GM10248 (cell line): ENCODE measurements at regions not wholly inside any gene's neighbourhood (a gene's known extent, or its start where the extent isn't known, plus 50 kb on each side); places are given as distances from the start of the nearest gene placed in this dataset.

Source experiments
- CTCF ChIA-PET: fragments of 300-600 bp; sonication (Branson Sonifier 250); formaldehyde crosslinking; extraction: SDS; loops from one replicate; lab custom pipeline; 2021; ENCODE audit warnings: antibody characterized with exemption; lab: Yijun Ruan, JAX
- POLR2A ChIA-PET: fragments of 350-650 bp; sonication (Branson Sonifier 250); formaldehyde crosslinking; extraction: SDS; loops from one replicate; lab custom pipeline; 2020; ENCODE audit warnings: antibody characterized with exemption; lab: Yijun Ruan, JAX
- DNase-seq: peaks from one replicate; pipeline ENCODE4 v3.0.0; 2012; ENCODE audit errors: extremely low spot score
- TF ChIP-seq, protein P1 (sequence below): IDR thresholded peaks from 2 replicates; pipeline ENCODE4 v1.5.1; 2012; ENCODE audit warnings: mild to moderate bottlenecking, low read depth; ENCODE audit errors: extremely low read depth, missing control alignments, control extremely low read depth

DNA sequence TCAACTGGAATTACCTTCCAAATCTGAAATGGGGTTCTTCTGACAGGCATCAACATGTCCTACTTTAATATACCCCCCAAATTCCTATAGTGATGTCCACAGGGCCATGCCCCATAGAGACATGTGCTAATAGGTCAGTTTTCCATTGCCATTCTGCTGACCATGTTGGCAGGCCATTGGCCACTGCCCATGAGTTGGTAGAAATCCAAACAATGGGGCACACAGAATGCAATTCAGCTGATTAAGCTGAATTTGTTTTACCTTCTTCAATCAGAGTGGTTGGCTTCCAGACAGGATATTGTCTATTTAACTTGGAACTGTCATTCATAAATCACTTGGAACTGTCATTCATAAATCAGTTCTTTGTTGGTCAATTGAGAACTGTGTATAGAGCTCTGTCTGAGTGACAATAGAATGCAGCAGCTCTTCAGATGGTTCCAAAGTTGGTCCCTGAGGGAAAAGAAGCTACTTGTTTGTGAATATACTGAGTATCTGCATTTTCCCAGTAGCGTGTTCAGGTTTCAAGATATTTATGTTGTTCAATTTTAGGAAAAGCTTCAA, 336.9 kb downstream of the DRD1 start:
- TF ChIP-seq, protein P1, sequence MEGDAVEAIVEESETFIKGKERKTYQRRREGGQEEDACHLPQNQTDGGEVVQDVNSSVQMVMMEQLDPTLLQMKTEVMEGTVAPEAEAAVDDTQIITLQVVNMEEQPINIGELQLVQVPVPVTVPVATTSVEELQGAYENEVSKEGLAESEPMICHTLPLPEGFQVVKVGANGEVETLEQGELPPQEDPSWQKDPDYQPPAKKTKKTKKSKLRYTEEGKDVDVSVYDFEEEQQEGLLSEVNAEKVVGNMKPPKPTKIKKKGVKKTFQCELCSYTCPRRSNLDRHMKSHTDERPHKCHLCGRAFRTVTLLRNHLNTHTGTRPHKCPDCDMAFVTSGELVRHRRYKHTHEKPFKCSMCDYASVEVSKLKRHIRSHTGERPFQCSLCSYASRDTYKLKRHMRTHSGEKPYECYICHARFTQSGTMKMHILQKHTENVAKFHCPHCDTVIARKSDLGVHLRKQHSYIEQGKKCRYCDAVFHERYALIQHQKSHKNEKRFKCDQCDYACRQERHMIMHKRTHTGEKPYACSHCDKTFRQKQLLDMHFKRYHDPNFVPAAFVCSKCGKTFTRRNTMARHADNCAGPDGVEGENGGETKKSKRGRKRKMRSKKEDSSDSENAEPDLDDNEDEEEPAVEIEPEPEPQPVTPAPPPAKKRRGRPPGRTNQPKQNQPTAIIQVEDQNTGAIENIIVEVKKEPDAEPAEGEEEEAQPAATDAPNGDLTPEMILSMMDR = no peak
- CTCF ChIA-PET = no interaction called here
- no peak for DNase-seq
- POLR2A ChIA-PET = no interaction called here

DNA sequence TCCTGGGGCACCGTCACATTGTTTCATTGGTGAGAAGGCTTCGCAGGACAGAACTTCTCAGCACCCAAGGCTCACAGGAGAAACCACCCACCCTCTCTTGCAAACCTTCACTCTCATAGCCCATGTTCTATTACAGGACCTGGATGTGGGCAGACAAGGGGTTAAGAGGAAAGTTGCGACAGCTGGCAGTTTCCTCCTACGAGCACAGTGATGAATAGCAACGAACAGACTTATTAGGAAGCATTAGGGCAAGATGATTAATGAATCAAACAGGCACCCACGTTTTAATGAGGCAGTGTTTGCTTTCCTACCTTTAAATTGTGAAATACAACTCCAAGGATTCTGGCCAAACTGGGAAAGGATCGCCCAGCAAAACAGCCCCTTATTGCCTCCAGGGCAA, 339.3 kb downstream of the DRD1 start:
- TF ChIP-seq, protein P1 = no peak
- ChIA-PET CTCF (no interaction called here), POLR2A (no interaction called here)
- no peak for DNase-seq

DNA sequence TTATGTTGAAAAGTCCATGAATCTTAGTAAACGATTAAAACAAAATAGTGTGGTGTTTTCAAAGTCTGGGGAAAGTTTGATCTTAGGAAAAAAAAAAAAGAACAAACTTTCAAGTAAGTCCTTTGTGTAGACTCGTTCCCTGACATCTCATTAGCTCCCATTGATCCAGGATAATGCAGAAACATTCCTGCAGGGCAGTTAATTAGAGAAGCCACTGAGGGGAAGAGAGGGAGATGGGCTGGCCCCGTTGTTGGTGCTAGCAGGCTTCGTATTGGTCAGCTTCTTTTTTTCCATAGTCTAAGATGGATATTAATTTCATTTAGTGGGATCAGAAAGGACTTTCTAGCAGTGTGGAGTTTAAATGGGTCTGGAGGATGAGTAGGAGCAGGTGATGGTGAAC, 340.2 kb downstream of the DRD1 start:
- TF ChIP-seq, protein P1 = no peak
- ChIA-PET CTCF (no interaction called here), POLR2A (no interaction called here)
- DNase-seq = no peak

DNA sequence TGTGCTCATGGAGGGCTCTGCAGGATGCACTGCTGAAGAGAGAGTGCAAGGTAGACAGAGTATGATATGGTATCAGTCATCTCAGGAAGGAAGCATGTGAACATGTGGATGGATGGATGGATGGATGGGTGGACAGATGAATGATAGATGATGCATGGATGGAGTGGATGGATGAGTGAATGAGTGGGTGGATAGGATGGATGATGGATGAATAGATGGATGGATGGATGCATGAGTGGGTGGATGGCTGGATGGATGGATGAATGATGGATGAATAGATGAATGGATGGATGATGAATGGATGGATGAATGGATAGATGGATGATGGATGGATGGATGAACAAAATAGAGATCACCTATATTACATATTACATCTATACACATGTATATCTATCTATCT, 341.3 kb downstream of the DRD1 start:
- TF ChIP-seq, protein P1 = no peak
- POLR2A ChIA-PET = no interaction called here
- DNase-seq = no peak
- CTCF ChIA-PET = no interaction called here

DNA sequence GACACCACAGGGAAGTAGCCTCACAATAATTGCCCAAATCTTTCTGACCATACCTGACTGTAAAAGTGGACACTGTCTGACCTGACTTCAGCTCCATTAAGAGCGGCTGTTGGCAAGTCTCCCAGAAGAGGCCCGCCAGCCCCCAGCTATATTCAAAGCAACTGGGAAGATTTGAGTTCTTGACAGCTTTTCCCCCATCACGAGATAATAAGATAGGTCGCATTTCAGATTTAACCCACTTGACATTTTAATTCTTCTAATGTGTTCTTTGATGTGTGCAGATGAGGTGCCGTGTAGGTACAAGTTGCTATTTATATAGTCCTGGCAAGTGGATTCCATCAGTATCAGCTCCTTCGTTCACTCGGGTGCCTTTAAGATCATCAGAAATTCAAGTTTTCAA, 345.7 kb downstream of the DRD1 start:
- TF ChIP-seq, protein P1 = no peak
- ChIA-PET POLR2A (no interaction called here), CTCF (no interaction called here)
- DNase-seq = no peak

DNA sequence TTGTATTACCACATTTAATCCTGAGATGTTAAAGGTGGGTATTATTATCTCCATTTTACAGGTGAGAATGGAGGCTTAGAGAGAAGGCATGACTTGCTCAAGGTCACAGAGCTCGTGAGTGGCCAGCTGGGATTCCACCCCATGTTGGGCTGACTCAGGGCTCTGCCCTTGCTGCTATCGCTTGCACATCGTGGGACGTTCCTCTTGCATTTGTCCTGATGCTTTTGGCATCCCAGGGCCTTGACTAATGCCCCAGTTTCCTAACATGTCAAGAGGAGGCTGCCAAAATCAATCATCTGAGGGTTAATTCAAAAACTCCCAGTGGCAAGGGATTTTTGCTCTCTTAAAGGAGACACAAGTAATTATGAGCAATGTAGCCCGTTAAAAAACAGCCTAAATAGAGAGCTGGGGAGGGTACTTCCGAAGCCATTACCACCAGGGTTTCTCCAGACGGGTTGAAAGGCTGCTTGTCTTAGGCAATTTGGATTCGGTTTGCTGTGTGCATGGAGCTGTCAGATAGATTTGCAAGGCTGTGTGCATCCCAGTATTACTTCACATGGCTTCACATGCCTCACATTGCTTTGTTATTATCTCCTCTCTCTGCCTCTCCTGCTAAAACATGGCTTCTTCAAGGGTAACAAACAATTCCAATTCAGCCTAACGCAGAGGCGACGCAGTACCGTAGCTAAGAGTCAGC, 347.4 kb downstream of the DRD1 start:
- TF ChIP-seq, protein P1 = no peak
- CTCF ChIA-PET = no interaction called here
- no peak for DNase-seq
- POLR2A ChIA-PET = no interaction called here

DNA sequence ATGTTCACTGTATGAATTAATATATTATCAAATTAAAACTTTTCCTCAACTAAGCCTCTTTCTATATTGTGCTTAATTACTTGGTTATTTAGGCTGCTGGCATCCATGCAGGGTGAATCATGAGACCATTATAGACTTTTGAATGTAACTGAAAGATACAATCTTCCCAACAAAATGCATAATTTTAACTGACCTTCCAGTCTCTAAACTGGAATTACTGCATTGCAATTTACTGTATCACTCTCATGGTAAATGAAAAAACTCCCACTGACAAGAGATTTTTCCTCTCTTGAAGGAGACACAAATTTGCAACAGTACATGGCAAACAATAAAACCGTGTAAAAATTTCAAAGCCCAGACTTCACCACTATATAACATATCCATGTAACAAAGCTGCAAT, 349.5 kb downstream of the DRD1 start:
- CTCF ChIA-PET = no interaction called here
- TF ChIP-seq, protein P1 = no peak
- POLR2A ChIA-PET = no interaction called here
- DNase-seq = no peak
